Duodenal mucosa (tissue), 2 donors: ENCODE measurements at regions not wholly inside any gene's neighbourhood (a gene's known extent, or its start where the extent isn't known, plus 50 kb on each side); places are given as distances from the start of the nearest gene placed in this dataset.

Experiments used
- H3K27ac ChIP-seq: one replicate; pipeline ENCODE4 v1.7.0; 2013; ENCODE audit warnings: low read depth, low read length
- H3K27me3 ChIP-seq, 2 donors: one replicate each; pipeline ENCODE4 v1.7.0; 2013; ENCODE audit warnings: low read length in 2 of 2, control low read depth in 1 of 2; ENCODE audit not compliant: insufficient read depth in 2 of 2, control insufficient read depth in 1 of 2
- H3K36me3 ChIP-seq, 2 donors: one replicate each; pipeline ENCODE4 v1.7.0; 2013; ENCODE audit warnings: low read length in 2 of 2, control low read depth in 1 of 2; ENCODE audit not compliant: insufficient read depth in 2 of 2, control insufficient read depth in 1 of 2
- H3K4me1 ChIP-seq, 2 donors: one replicate each; pipeline ENCODE4 v1.7.0; 2013; ENCODE audit warnings: low read length in 2 of 2, control low read depth in 1 of 2; ENCODE audit not compliant: insufficient read depth in 2 of 2, control insufficient read depth in 1 of 2
- H3K4me3 ChIP-seq, 2 donors: one replicate each; pipeline ENCODE4 v1.7.0; 2013; ENCODE audit warnings: low read length in 2 of 2, low read depth in 1 of 2
- H3K9ac ChIP-seq, 2 donors: one replicate each; pipeline ENCODE4 v1.7.0; 2013; ENCODE audit warnings: low read length in 2 of 2, low read depth in 1 of 2
- H3K9me3 ChIP-seq, 2 donors: one replicate each; pipeline ENCODE4 v1.7.0; 2013; ENCODE audit warnings: low read length in 2 of 2, control low read depth in 1 of 2; ENCODE audit not compliant: control insufficient read depth in 1 of 2

DNA sequence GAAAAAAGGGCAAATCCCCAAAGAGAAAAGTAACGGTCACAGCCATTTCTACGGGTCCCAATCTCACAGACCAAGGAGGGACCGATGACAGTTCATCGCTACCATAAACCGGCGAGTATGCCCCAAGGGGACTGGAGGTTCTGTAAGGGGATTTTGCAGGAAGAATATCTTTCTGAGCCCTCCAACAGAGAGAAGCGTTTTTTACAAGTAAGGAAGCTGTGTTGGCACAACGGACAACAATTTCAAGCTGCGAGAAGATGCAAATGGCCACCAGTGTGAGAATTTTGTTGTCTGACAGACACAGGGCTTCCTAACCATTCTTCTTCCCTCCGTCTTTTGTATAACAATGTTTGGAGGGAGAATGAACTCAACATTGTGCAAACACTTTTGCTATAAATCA, 1043.1 kb downstream of the ADGRL2 start:
- H3K9me3 ChIP-seq = no peaks in the 10 kb centered on the region
- H3K36me3 ChIP-seq = no peaks in the 10 kb centered on the region
- H3K27ac ChIP-seq = no peak overlapping the region
- H3K27me3 ChIP-seq = no peaks in the 10 kb centered on the region
- H3K4me1 ChIP-seq = no peaks in the 10 kb centered on the region
- no peak overlapping the region for H3K9ac ChIP-seq
- H3K4me3 ChIP-seq = no peak overlapping the region

DNA sequence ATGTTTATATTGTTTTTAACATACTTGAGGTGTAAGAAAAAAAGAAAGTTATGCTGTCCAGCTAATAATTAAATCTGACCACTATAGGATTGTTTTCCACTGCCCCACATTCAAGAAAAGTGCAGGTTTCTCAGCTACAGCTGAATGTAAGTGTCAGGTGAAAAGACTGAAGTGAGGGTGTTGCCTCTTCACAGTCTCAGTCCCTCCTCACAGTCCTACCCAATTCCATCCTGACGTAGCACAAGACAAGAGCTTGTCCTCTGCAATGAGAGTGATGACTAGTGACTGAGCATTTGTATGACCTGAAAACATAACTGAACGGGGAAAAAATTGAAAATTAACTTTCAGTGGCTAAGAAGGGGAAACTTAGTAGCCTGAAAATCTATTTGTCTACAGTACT, 1039.5 kb downstream of the ADGRL2 start:
- Histone ChIP-seq H3K4me3 (no peak overlapping the region), H3K27me3 (no peaks in the 10 kb centered on the region), H3K9ac (no peak overlapping the region), H3K9me3 (no peaks in the 10 kb centered on the region), H3K27ac (no peak overlapping the region), H3K36me3 (no peaks in the 10 kb centered on the region), H3K4me1 (no peaks in the 10 kb centered on the region)

DNA sequence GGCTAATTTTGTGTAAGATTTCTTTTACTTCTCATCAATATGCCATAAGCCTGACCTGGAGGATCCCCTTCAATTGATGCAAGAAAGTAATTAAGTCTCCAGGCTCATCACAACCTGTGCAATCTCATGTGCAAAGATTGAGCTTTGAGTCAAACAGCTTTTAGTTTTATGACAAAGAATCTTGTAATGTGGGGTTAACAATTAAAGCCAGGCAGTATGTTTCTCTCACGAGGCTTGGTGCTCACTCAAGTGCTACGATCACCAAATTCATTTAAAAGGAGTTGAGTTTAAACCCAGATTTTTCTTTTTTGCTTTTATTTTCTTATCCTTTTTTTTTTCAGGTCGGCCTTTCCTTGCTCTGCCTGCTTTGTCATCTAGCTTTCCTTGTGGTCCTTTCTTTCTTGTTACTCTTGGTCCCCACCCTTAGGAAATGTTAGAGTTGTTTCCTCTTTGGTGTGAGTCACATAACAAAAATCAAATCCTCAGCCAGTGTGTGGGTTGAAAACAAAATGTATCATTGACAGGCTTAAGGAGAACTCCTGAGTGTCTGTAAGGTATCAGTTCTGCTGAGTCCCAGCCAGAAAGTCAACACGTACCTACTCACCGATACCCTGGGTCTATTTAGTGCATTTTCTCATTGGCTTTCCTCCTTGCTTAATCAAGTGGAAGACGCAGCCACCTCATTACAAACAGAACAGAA, 1037.2 kb downstream of the ADGRL2 start:
- Histone ChIP-seq H3K27me3 (no peaks in the 10 kb centered on the region), H3K9ac (no peak overlapping the region), H3K4me1 (no peaks in the 10 kb centered on the region), H3K27ac (no peak overlapping the region), H3K4me3 (no peak overlapping the region), H3K9me3 (no peaks in the 10 kb centered on the region), H3K36me3 (no peaks in the 10 kb centered on the region)

DNA sequence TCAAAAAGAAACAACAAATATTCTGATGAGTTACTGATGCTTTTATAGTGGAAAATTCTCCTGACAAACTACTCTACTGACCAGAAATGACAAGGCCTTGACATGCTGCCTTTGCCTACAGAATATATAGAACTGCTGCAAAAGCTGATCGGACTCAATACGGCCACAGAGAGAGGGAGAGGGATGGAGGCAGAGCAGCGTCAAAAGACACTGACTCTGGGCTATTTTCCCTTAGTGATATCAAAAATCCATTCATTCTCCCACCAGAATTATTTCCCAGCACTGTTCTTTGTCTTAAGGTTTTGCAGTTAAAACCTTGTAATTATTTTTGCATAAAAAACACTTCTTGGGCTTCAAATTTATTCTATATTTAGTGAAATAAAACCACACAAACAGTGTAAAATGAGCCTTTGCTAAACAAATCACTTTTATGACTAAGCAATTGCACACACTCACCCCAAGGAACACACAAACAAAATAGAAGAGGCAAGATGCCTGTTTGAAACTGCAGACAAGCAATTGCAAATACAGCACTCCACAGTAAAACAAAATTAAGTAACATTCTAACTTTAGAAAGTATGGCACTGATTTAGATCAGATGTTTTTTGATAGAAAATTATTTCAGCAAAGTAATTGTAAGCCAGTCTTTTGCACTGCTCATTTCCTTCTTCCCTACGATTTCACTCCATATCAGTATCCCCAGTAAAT, 1036.4 kb downstream of the ADGRL2 start:
- Histone ChIP-seq H3K27me3 (no peaks in the 10 kb centered on the region), H3K27ac (no peak overlapping the region), H3K4me3 (no peak overlapping the region), H3K4me1 (no peaks in the 10 kb centered on the region), H3K9me3 (no peaks in the 10 kb centered on the region), H3K9ac (no peak overlapping the region), H3K36me3 (no peaks in the 10 kb centered on the region)

DNA sequence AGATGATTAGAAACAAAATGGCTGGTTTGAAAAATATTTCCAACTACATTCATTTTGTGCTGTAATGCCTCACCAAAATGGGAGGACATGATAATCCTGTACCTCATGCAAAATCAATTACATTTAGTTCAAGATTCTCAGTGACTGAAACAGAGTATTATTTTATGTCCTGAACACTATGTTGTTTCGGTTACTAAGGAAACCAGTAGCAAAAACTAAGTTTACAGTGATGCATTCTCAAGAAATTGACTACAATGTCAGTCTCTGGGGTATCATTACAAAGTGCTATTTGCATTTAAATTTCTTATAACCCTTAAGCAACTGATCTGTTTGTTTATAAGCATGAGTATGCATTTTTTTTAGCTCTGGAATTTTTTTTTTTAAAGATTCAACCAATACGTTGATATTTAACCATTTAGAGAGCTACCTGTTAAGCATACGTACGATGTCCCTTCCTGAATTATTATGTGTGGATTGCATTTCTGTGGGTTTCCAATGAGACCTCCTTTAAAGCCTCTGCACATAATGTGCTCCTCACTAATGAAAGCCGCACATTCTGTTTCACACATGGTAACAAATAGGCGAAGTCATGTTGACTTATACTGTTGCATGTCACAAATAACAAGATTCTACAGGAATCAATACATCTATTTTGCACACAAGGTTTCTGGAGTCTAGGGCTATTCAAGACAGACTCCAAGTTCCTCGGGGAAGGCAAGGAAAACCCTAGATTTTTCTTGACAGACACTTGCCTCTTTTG, 1035.7 kb downstream of the ADGRL2 start:
- Histone ChIP-seq H3K27me3 (no peaks in the 10 kb centered on the region), H3K4me1 (no peaks in the 10 kb centered on the region), H3K9me3 (no peaks in the 10 kb centered on the region), H3K27ac (no peak overlapping the region), H3K36me3 (no peaks in the 10 kb centered on the region), H3K4me3 (no peak overlapping the region), H3K9ac (no peak overlapping the region)

DNA sequence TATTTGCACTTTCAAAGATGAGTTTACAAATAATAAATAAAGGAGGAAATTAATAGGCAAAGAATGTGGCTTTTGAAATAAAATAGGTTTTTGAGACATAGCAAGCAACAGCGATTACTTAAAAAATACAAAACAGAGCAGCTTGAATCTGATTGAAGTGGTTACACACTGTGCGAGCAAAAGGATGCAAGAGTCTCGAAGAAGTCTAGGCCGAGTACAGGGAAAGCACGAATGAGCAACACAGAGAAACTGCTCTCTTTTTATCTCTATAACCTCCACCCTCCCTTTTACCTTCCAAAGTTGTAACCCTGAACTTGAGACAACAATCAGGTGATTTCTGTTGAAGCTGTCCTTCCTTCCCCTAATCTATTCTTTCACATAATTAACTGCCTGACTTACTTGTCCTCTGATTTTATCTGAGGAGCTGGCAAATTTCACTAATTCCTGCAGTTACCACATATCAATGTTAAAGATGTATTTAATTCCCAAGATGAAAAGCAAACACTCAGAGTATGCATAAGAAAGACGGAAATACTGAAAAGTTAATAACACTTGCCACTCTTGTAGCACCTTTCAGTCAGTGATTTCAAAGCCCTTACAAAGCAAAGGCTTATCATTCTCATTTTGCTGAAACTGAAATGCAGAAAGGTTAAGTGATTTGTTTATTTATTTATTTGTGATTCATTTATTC, 1030.1 kb downstream of the ADGRL2 start:
- Histone ChIP-seq H3K9ac (no peak overlapping the region), H3K36me3 (no peaks in the 10 kb centered on the region), H3K9me3 (no peaks in the 10 kb centered on the region), H3K27ac (no peak overlapping the region), H3K4me3 (no peak overlapping the region), H3K27me3 (no peaks in the 10 kb centered on the region), H3K4me1 (no peaks in the 10 kb centered on the region)

DNA sequence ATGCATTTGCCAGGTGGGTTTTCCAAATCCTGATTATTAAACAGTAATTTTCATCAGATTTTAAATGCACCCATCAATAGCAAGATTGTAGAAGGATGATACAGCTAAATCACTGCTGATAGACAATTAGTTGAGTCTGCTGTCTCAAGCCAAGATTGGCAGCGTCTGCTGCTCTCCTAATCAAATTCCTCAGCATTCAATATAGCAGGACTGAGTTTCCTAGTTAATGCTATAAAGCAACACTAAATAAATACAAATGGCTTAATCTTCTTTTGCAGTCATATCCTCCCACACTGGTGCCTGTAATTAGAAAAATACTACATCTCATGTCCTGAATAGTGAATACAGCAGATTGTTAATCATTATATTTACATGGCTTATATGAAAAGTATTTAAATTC, 1028.8 kb downstream of the ADGRL2 start:
- Histone ChIP-seq H3K4me1 (no peaks in the 10 kb centered on the region), H3K27ac (no peak overlapping the region), H3K9me3 (no peaks in the 10 kb centered on the region), H3K27me3 (no peaks in the 10 kb centered on the region), H3K36me3 (no peaks in the 10 kb centered on the region), H3K4me3 (no peak overlapping the region), H3K9ac (no peak overlapping the region)

DNA sequence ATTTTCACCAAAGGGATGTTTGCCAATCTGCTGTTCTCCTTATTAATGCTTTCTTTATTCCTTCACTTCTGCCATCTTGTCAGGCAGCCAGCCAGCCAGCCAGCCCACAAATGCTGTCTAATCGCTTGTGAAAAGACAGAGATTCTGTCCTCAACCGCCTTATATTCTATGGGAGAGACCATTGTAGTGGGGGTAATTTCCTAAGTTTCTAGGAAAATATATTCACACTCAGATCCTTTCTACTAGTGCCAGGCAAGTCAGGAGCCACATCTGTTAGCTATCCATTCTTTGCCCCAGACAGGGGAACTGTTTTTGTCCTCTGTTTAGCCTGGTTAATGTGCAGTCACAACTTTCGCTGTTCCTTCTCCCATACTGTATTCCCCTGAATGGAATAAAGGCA, 1023.1 kb downstream of the ADGRL2 start:
- Histone ChIP-seq H3K27me3 (no peaks in the 10 kb centered on the region), H3K9me3 (no peaks in the 10 kb centered on the region), H3K36me3 (no peaks in the 10 kb centered on the region), H3K4me3 (no peak overlapping the region), H3K27ac (no peak overlapping the region), H3K4me1 (no peaks in the 10 kb centered on the region), H3K9ac (no peak overlapping the region)

DNA sequence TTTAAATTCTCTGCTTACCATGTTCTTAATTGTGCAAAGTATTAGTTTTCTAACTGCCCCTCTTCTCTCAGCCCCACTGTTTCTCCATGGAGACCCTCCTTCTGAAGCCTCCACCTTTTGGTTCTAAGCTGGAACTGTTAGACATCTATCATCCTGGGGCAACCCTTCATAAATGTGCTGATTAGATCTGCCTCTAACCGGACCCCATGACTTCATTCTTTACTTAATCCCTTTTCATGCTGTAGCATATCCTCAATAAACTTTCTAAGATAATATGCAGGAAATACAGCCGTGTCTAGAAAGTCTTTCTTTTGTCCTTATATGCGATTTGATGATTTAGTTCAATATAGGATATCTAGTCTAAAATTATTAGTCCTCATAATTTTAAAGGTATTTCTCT, 1020.1 kb downstream of the ADGRL2 start:
- no peak overlapping the region for H3K4me3 ChIP-seq

DNA sequence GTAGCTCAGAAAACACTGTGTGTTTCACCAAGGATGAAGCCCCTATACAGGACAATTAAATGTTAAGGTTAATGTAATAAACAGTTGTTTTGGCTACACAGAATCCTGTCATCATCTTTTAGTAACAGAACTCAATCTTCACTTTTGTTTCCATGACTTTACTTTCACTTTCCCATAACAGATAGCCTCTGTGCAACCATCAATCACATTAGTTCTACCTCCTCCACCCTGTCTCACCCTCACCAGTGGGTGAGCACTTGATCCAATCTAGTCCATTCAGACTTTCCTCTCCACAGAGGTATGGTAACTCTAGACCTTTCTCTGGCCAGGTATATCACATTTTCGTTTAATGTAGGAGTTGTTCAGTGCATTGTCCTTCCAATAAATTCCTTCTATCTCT, 1018.5 kb downstream of the ADGRL2 start:
- H3K4me3 ChIP-seq = no peak overlapping the region
- H3K27ac ChIP-seq = no peak overlapping the region
- H3K36me3 ChIP-seq = no peaks in the 10 kb centered on the region

More for the DNA sequence above, 1020.1 kb downstream of the ADGRL2 start:
- no peaks in the 10 kb centered on the region for H3K4me1 ChIP-seq
- H3K9me3 ChIP-seq = no peaks in the 10 kb centered on the region
- H3K27ac ChIP-seq = no peak overlapping the region
- H3K9ac ChIP-seq = no peak overlapping the region
- no peaks in the 10 kb centered on the region for H3K36me3 ChIP-seq
- H3K27me3 ChIP-seq = no peaks in the 10 kb centered on the region

More for the DNA sequence above, 1018.5 kb downstream of the ADGRL2 start:
- no peaks in the 10 kb centered on the region for H3K27me3 ChIP-seq
- H3K9ac ChIP-seq = no peak overlapping the region
- H3K9me3 ChIP-seq = no peaks in the 10 kb centered on the region
- no peaks in the 10 kb centered on the region for H3K4me1 ChIP-seq
